SK-N-MC (cell line): ENCODE measurements at regions not wholly inside any gene's neighbourhood (a gene's known extent, or its start where the extent isn't known, plus 50 kb on each side); places are given as distances from the start of the nearest gene placed in this dataset.

Source experiments
- EZH2 ChIP-seq: fragments of 200-600 bp; sonication (generic); IDR thresholded peaks from one replicate; pipeline ENCODE4 v1.6.1; 2017; ENCODE audit warnings: antibody characterized with exemption
- POLR2AphosphoS5 ChIP-seq: IDR thresholded peaks from 2 replicates; pipeline ENCODE4 v1.6.1; 2012; ENCODE audit warnings: mild to moderate bottlenecking, low read depth, low read length, borderline replicate concordance

DNA sequence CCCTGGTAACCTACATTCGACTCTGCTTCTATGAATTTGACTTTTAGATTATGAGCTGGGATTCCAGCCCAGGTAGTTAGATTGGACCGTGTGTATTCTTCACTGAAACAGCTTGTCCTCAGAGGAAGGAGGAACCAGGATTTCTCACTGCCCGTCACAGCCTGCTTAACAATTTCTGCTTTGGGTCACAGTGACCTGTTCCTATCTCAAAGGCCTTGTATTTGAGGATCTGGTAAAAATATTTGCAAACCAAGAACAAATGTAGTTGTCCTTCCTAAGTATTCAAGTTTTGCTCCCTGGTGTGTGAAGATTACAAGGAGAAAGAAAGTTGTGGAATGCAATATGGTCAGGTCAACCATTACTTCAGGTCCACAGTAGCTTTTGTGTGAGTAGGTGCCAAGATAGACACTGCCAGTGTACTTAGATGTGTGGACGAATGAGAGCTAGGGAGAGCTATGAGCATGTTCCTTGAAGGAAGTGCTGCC, 55.1 kb downstream of the KIF4B start:
- no peak for TF ChIP-seq EZH2
- TF ChIP-seq POLR2AphosphoS5, result no peak
